Muscle of leg (tissue), 3 donors: ENCODE measurements at regions not wholly inside any gene's neighbourhood (a gene's known extent, or its start where the extent isn't known, plus 50 kb on each side); places are given as distances from the start of the nearest gene placed in this dataset.
"Not testable (repeated sequence)": the region's sequence is repeated elsewhere in the genome, so short reads cannot be mapped to it uniquely, and the experiment has no call there.

Experiments
- DNase-seq: peaks from one replicate; pipeline ENCODE4 v3.0.0; 2013
- H3K27ac ChIP-seq: one replicate; pipeline ENCODE4 v1.5.1; 2013; ENCODE audit warnings: mild to moderate bottlenecking, low read length, control low read depth
- H3K27me3 ChIP-seq: one replicate; pipeline ENCODE4 v1.6.1; 2013; ENCODE audit warnings: low read length; ENCODE audit not compliant: control insufficient read depth, insufficient read depth
- H3K36me3 ChIP-seq: one replicate; pipeline ENCODE4 v1.6.1; 2013; ENCODE audit warnings: low read length; ENCODE audit not compliant: control insufficient read depth, insufficient read depth
- H3K4me1 ChIP-seq: one replicate; pipeline ENCODE4 v1.6.1; 2013; ENCODE audit warnings: low read length; ENCODE audit not compliant: control insufficient read depth, insufficient read depth
- H3K4me3 ChIP-seq: one replicate; pipeline ENCODE4 v1.5.1; 2013; ENCODE audit warnings: low read length, control low read depth
- H3K9me3 ChIP-seq: replicated peaks from 2 replicates; pipeline ENCODE4 v1.6.1; 2013; ENCODE audit warnings: low read depth, low read length; ENCODE audit not compliant: control insufficient read depth
- WGBS: methylation state at CpG from one replicate; pipeline ENCODE4 v1.1.5; 2013; ENCODE audit warnings: missing lambda C conversion rate; ENCODE audit not compliant: insufficient coverage; 5-methylcytosine and 5-hydroxymethylcytosine counted together

- Histone ChIP-seq H3K27ac (no peak overlapping the region), H3K9me3 (no peaks in the 10 kb centered on the region), H3K36me3 (no peaks in the 10 kb centered on the region), H3K4me3 (no peak overlapping the region), H3K4me1 (peaks cover 5% of the 10 kb centered on the region), H3K27me3 (no peaks in the 10 kb centered on the region)
- WGBS = no CpG with 5 or more reads among the region's 1 CpG
- DNase-seq = no peak
Observed at GRCh38 chr18:56451188-56451587, 187.2 kb downstream of the TXNL1 start.

- Histone ChIP-seq H3K4me3 (no peak overlapping the region), H3K4me1 (peaks cover 5% of the 10 kb centered on the region), H3K36me3 (no peaks in the 10 kb centered on the region), H3K27me3 (no peaks in the 10 kb centered on the region), H3K9me3 (no peaks in the 10 kb centered on the region), H3K27ac (no peak overlapping the region)
- DNase-seq = no peak
- 73% methylated on average over 3 of the region's 5 CpGs for WGBS
Observed at GRCh38 chr18:56448751-56449150, 189.6 kb downstream of the TXNL1 start.

- no peaks in the 10 kb centered on the region for H3K36me3 ChIP-seq
- peaks cover 7% of the 10 kb centered on the region for H3K4me1 ChIP-seq
- H3K9me3 ChIP-seq = no peaks in the 10 kb centered on the region
- WGBS = 74% methylated on average over 6 of the region's 6 CpGs
- no peak overlapping the region for H3K4me3 ChIP-seq
- DNase-seq = no peak
- no peaks in the 10 kb centered on the region for H3K27me3 ChIP-seq
- no peak overlapping the region for H3K27ac ChIP-seq
Observed at GRCh38 chr18:56445422-56445821, 193.0 kb downstream of the TXNL1 start.

DNA sequence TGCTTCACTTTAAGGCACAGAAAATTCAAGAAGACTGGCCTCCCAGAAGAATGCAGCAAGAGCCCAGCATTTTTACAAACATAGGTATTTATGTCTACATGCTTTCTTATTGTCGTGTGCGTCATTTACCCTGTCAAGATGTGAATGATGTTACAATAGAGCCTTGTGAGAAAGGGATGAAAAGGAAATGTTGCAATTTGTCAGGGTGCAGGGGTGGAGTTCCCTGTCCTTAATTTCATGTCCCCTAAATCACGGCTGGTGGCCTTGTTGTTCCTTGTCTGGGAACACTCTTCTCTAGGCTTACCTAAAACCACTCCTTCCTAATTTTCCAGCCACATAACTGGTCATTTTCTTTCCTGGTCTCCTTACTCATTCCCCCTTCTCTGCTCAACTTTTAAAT lies 194.2 kb downstream of the TXNL1 start:
- no CpG with 5 or more reads among the region's 3 CpGs for WGBS
- peak overlapping the region; percentile 51 for H3K27ac ChIP-seq
- H3K9me3 ChIP-seq = no peaks in the 10 kb centered on the region
- no peak overlapping the region for H3K4me3 ChIP-seq
- H3K36me3 ChIP-seq = no peaks in the 10 kb centered on the region
- H3K27me3 ChIP-seq = no peaks in the 10 kb centered on the region
- no peak for DNase-seq
- peaks cover 7% of the 10 kb centered on the region for H3K4me1 ChIP-seq

DNA sequence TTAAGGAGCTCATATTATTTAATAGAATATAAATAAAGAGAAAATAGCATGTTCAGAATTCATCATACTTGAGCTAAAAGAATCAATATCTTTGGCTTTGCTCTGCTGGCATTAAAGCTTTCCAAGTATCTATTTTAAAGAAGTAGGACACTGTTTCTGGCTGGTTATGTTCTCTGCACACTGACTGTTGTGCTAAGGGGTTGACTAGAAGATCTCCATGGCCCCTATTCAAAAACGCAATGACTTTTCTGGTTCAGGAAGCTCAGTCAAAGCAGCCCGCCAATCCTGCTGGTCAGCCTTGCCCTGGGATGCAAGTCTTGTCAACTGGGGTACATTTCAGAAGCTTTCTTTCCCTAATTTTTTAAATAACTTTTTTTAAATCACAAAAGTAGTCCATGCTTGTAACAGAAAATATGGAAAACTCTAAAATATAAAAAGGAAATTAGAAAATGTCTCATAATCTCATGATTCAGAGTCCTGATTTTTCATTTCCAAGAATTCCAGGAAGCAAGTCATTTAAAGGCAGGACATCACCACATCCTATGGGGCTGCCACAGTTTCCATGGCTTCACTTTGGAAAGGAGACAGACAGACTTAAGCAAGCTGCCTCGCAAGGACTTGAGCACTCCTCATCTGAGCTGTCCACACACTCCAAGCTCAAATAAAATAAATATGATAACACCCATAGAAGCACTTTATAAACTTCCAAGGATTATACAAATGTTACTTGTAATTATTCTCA lies 195.1 kb downstream of the TXNL1 start:
- Histone ChIP-seq H3K4me1 (peaks cover 5% of the 10 kb centered on the region), H3K4me3 (no peak overlapping the region), H3K27me3 (no peaks in the 10 kb centered on the region), H3K36me3 (no peaks in the 10 kb centered on the region), H3K27ac (peak overlapping the region; percentile 69), H3K9me3 (no peaks in the 10 kb centered on the region)
- WGBS = 67% methylated on average over 2 of the region's 3 CpGs
- peak; percentile 52 for DNase-seq

GRCh38 chr18:56438480-56438879 lies 199.9 kb downstream of the TXNL1 start:
- H3K4me1 ChIP-seq, H3K27me3 ChIP-seq, H3K36me3 ChIP-seq, DNase-seq, H3K27ac ChIP-seq, H3K9me3 ChIP-seq, H3K4me3 ChIP-seq: not testable (repeated sequence)
- WGBS = 80% methylated on average over 1 of the region's 2 CpGs

DNA sequence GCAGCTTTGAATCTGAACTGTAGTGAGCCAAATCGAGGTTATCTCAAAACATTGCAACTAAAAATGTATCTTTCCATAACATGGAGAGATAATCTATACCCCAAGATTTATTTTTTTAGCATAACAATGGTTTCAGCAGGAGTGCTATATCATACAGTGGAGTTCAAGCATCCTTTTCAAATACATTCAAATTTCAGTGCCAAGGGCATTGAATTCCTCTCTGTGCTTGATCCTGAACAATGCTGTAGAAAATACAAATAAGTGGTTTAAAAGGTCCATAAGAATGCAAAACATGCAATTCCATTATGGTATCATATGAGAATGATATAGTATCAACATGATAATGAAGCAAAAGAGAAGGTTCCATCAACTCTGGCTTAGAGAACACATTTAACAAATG lies 201.7 kb downstream of the TXNL1 start:
- no CpG with 5 or more reads among the region's 1 CpG for WGBS
- Histone ChIP-seq H3K4me1 (no peaks in the 10 kb centered on the region), H3K9me3 (no peaks in the 10 kb centered on the region), H3K27ac (no peak overlapping the region), H3K36me3 (no peaks in the 10 kb centered on the region), H3K27me3 (no peaks in the 10 kb centered on the region), H3K4me3 (no peak overlapping the region)
- DNase-seq = no peak

DNA sequence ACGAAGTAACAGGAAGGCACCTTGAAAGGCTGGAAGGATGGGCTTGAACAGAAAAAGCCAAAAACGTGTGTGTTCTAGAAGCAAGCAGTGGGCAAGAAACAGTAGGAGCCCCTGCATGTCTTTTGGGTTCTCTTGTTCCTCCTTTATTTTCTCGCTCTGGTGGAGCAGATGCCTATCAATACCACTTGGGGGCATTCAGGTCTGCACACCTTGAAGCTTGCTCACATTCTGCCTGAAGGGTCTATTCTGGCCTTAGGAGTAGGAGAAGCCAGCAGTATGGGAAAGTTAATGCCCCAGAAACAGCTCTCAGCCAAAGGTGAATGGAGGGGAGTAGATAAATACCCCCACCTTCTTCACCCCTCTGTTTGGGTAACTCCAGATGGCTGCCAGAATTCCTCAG lies 204.5 kb downstream of the TXNL1 start:
- H3K36me3 ChIP-seq = no peaks in the 10 kb centered on the region
- H3K27ac ChIP-seq = no peak overlapping the region
- H3K4me1 ChIP-seq = no peaks in the 10 kb centered on the region
- no peaks in the 10 kb centered on the region for H3K9me3 ChIP-seq
- 76% methylated on average over 2 of the region's 3 CpGs for WGBS
- no peak overlapping the region for H3K4me3 ChIP-seq
- H3K27me3 ChIP-seq = no peaks in the 10 kb centered on the region
- DNase-seq = no peak

GRCh38 chr18:56431551-56431950 lies 206.8 kb downstream of the TXNL1 start:
- H3K4me3 ChIP-seq = no peak overlapping the region
- no peak for DNase-seq
- H3K9me3 ChIP-seq = peaks cover 6% of the 10 kb centered on the region
- H3K27ac ChIP-seq = no peak overlapping the region
- H3K36me3 ChIP-seq = no peaks in the 10 kb centered on the region
- H3K4me1 ChIP-seq = no peaks in the 10 kb centered on the region
- H3K27me3 ChIP-seq = no peaks in the 10 kb centered on the region

DNA sequence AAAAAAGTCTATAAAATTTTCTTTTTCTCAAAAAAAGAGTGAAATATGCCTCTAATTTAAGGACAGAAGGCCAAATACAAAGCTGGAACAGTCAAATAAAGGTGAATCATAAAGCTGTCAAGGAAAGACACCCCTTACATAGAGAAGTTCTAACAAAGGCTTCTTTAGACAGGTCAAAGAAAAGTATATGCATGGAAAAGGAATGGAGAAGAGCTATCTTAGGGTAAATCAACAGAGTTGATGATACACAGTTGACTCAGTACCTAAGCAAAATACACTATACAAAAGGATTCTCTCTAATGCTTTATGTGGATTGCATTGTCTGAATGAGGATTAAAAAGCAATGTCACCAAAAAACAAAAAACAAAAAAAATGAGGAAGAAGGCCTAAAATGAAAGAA lies 214.8 kb downstream of the TXNL1 start:
- H3K9me3 ChIP-seq = peaks cover 6% of the 10 kb centered on the region
- H3K27ac ChIP-seq = no peak overlapping the region
- H3K36me3 ChIP-seq = no peaks in the 10 kb centered on the region
- H3K4me1 ChIP-seq = no peaks in the 10 kb centered on the region
- DNase-seq = no peak
- H3K27me3 ChIP-seq = no peaks in the 10 kb centered on the region
- no peak overlapping the region for H3K4me3 ChIP-seq

DNA sequence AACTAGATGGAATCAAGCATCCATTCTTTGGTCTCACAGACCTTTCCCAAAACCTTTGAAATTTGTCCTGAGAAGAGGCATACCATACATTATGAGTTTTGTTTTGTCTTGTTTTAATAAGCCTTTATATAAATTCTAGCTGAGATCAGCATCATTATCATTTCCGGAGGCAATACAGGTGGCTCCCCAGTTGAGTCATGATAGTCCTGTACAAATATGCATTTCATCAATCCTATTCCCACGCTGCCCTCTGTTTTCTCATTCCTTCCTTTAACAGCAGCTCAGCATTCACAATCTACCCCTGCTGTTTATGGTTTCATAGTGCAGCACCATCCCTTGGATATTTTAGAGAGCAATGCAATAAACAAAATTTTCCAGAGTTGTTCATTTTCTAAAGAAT lies 216.7 kb downstream of the TXNL1 start:
- Histone ChIP-seq H3K27ac (no peak overlapping the region), H3K36me3 (no peaks in the 10 kb centered on the region), H3K4me1 (no peaks in the 10 kb centered on the region), H3K4me3 (no peak overlapping the region), H3K9me3 (no peaks in the 10 kb centered on the region), H3K27me3 (no peaks in the 10 kb centered on the region)
- WGBS = 90% methylated on average over 2 of the region's 2 CpGs
- DNase-seq = no peak
